Karpas-422 (cell line): ENCODE measurements at regions not wholly inside any gene's neighbourhood (a gene's known extent, or its start where the extent isn't known, plus 50 kb on each side); places are given as distances from the start of the nearest gene placed in this dataset.
"Not testable (repeated sequence)": the region's sequence is repeated elsewhere in the genome, so short reads cannot be mapped to it uniquely, and the experiment has no call there.

ENCODE experiments used
- DNase-seq: peaks from one replicate; pipeline ENCODE4 v3.0.0-alpha.2; 2015
- H2AFZ ChIP-seq: fragments of 200-600 bp; sonication (generic); 2 replicates; pipeline ENCODE4 v1.6.1; 2014; ENCODE audit warnings: antibody characterized with exemption, low read length, mixed read lengths
- H3K27ac ChIP-seq: fragments of 200-600 bp; sonication (generic); 2 replicates; pipeline ENCODE4 v1.5.1; 2014; ENCODE audit warnings: mild to moderate bottlenecking, low read length, moderate library complexity
- H3K27me3 ChIP-seq: fragments of 200-600 bp; sonication (generic); 2 replicates; pipeline ENCODE4 v1.6.1; 2014; ENCODE audit warnings: low read length, mixed read lengths
- H3K36me3 ChIP-seq: fragments of 200-600 bp; sonication (generic); 2 replicates; pipeline ENCODE4 v1.6.1; 2014; ENCODE audit warnings: low read length, mixed read lengths; ENCODE audit not compliant: insufficient read depth
- H3K4me1 ChIP-seq: fragments of 200-600 bp; sonication (generic); 2 replicates; pipeline ENCODE4 v1.6.1; 2014; ENCODE audit warnings: mild to moderate bottlenecking, low read length, mixed read lengths
- H3K4me2 ChIP-seq: fragments of 200-600 bp; sonication (generic); 2 replicates; pipeline ENCODE4 v1.6.1; 2014; ENCODE audit warnings: low read length, low read depth, mild to moderate bottlenecking; ENCODE audit not compliant: poor library complexity, severe bottlenecking
- H3K4me3 ChIP-seq: fragments of 200-600 bp; sonication (generic); 2 replicates; pipeline ENCODE4 v1.5.1; 2014; ENCODE audit warnings: mild to moderate bottlenecking, antibody characterized with exemption, low read length, mixed read lengths
- H3K79me2 ChIP-seq: fragments of 200-600 bp; sonication (generic); 2 replicates; pipeline ENCODE4 v1.6.1; 2014; ENCODE audit warnings: mild to moderate bottlenecking, low read length, mixed read lengths
- H3K9ac ChIP-seq: fragments of 200-600 bp; sonication (generic); 2 replicates; pipeline ENCODE4 v1.6.0; 2014; ENCODE audit warnings: low read length
- H3K9me2 ChIP-seq: fragments of 200-600 bp; sonication (generic), shearing (Covaris generic); replicated peaks from 2 replicates; pipeline ENCODE4 v1.6.0; 2014; ENCODE audit warnings: mild to moderate bottlenecking, low read length, moderate library complexity; ENCODE audit not compliant: insufficient read depth
- H3K9me3 ChIP-seq: fragments of 300-700, 200-600 bp; sonication (generic); 2 replicates; pipeline ENCODE4 v1.6.1; 2014; ENCODE audit warnings: low read length, mixed read lengths
- H4K20me1 ChIP-seq: fragments of 200-600 bp; sonication (generic); 2 replicates; pipeline ENCODE4 v1.6.1; 2014; ENCODE audit warnings: mild to moderate bottlenecking, antibody characterized with exemption, low read length, low read depth; ENCODE audit not compliant: insufficient read depth

- H2AFZ ChIP-seq, H3K9ac ChIP-seq, H3K4me2 ChIP-seq: not testable (repeated sequence)
Measured at GRCh38 chr2:84300001-84300695, 158.9 kb downstream of the SUCLG1 start.

GRCh38 chr2:84299211-84299775, 159.8 kb downstream of the SUCLG1 start:
- Histone ChIP-seq H4K20me1 (no peaks in the 10 kb centered on the region), H3K9ac (no peak overlapping the region), H3K27ac (no peak overlapping the region), H3K4me3 (no peak overlapping the region), H3K36me3 (no peaks in the 10 kb centered on the region), H3K9me3 (no peaks in the 10 kb centered on the region), H3K27me3 (0 out of 2 replicates have a peak, but pooled peaks cover 3% of the 10 kb centered on the region), H3K4me2 (no peak overlapping the region), H3K79me2 (no peaks in the 10 kb centered on the region), H3K4me1 (no peaks in the 10 kb centered on the region), H2AFZ (no peak overlapping the region), H3K9me2 (no peaks in the 10 kb centered on the region)
- DNase-seq, result no peak

More at GRCh38 chr2:84300001-84300695, 158.9 kb downstream of the SUCLG1 start:
- not testable (repeated sequence) for H3K4me1 ChIP-seq, H3K9me2 ChIP-seq, H3K4me3 ChIP-seq, H3K27ac ChIP-seq, H3K27me3 ChIP-seq, DNase-seq, H3K36me3 ChIP-seq, H3K79me2 ChIP-seq, H3K9me3 ChIP-seq, H4K20me1 ChIP-seq

- no peak overlapping the region for H3K4me3 ChIP-seq
- no peaks in the 10 kb centered on the region for H3K9me3 ChIP-seq
- 0 out of 2 replicates have a peak, but pooled peaks cover 3% of the 10 kb centered on the region for H3K27me3 ChIP-seq
- H3K79me2 ChIP-seq, result no peaks in the 10 kb centered on the region
- H4K20me1 ChIP-seq, result no peaks in the 10 kb centered on the region
- H3K36me3 ChIP-seq, result no peaks in the 10 kb centered on the region
- H3K9ac ChIP-seq, result no peak overlapping the region
- H2AFZ ChIP-seq, result no peak overlapping the region
- H3K9me2 ChIP-seq, result no peaks in the 10 kb centered on the region
- DNase-seq, result no peak
- no peaks in the 10 kb centered on the region for H3K4me1 ChIP-seq
- no peak overlapping the region for H3K4me2 ChIP-seq
- H3K27ac ChIP-seq, result no peak overlapping the region
Measured at GRCh38 chr2:84297155-84297554, 161.9 kb downstream of the SUCLG1 start.

GRCh38 chr2:84293791-84294380, 165.2 kb downstream of the SUCLG1 start:
- H3K9me3 ChIP-seq, result no peaks in the 10 kb centered on the region

GRCh38 chr2:84292545-84292944, 166.5 kb downstream of the SUCLG1 start:
- DNase-seq, result no peak
- Histone ChIP-seq H3K4me1 (no peaks in the 10 kb centered on the region), H3K4me3 (no peak overlapping the region), H4K20me1 (no peaks in the 10 kb centered on the region), H3K4me2 (no peak overlapping the region), H3K27ac (no peak overlapping the region), H3K27me3 (no peaks in the 10 kb centered on the region), H3K9me3 (no peaks in the 10 kb centered on the region), H3K9ac (no peak overlapping the region), H3K36me3 (no peaks in the 10 kb centered on the region), H2AFZ (no peak overlapping the region), H3K9me2 (no peaks in the 10 kb centered on the region), H3K79me2 (no peaks in the 10 kb centered on the region)

More at GRCh38 chr2:84293791-84294380, 165.2 kb downstream of the SUCLG1 start:
- Histone ChIP-seq H3K9me2 (no peaks in the 10 kb centered on the region), H2AFZ (no peak overlapping the region), H3K36me3 (no peaks in the 10 kb centered on the region), H3K4me2 (no peak overlapping the region), H3K9ac (no peak overlapping the region), H3K27me3 (no peaks in the 10 kb centered on the region), H3K4me3 (no peak overlapping the region), H3K79me2 (no peaks in the 10 kb centered on the region), H3K27ac (no peak overlapping the region), H3K4me1 (no peaks in the 10 kb centered on the region), H4K20me1 (no peaks in the 10 kb centered on the region)
- no peak for DNase-seq

GRCh38 chr2:84290537-84290936, 168.5 kb downstream of the SUCLG1 start:
- H3K4me2 ChIP-seq, result no peak overlapping the region
- no peaks in the 10 kb centered on the region for H3K4me1 ChIP-seq
- H3K27ac ChIP-seq, result no peak overlapping the region
- no peak overlapping the region for H3K4me3 ChIP-seq
- H3K9me3 ChIP-seq, result no peaks in the 10 kb centered on the region
- no peaks in the 10 kb centered on the region for H3K36me3 ChIP-seq
- H3K9me2 ChIP-seq, result no peaks in the 10 kb centered on the region
- H3K79me2 ChIP-seq, result no peaks in the 10 kb centered on the region
- H3K27me3 ChIP-seq, result no peaks in the 10 kb centered on the region
- no peak for DNase-seq
- no peak overlapping the region for H3K9ac ChIP-seq
- no peak overlapping the region for H2AFZ ChIP-seq
- H4K20me1 ChIP-seq, result no peaks in the 10 kb centered on the region

- no peak overlapping the region for H3K27ac ChIP-seq
- H3K36me3 ChIP-seq, result no peaks in the 10 kb centered on the region
- no peak overlapping the region for H3K4me2 ChIP-seq
- no peaks in the 10 kb centered on the region for H3K27me3 ChIP-seq
- no peak overlapping the region for H3K4me3 ChIP-seq
- no peaks in the 10 kb centered on the region for H3K79me2 ChIP-seq
- H2AFZ ChIP-seq, result no peak overlapping the region
- H3K4me1 ChIP-seq, result no peaks in the 10 kb centered on the region
- no peak for DNase-seq
- H3K9me2 ChIP-seq, result no peaks in the 10 kb centered on the region
- no peak overlapping the region for H3K9ac ChIP-seq
- H3K9me3 ChIP-seq, result no peaks in the 10 kb centered on the region
- no peaks in the 10 kb centered on the region for H4K20me1 ChIP-seq
Measured at GRCh38 chr2:84288293-84288692, 170.8 kb downstream of the SUCLG1 start.

GRCh38 chr2:84286878-84287277, 172.2 kb downstream of the SUCLG1 start:
- no peak overlapping the region for H3K4me3 ChIP-seq
- no peaks in the 10 kb centered on the region for H3K79me2 ChIP-seq

More at GRCh38 chr2:84286878-84287277, 172.2 kb downstream of the SUCLG1 start:
- no peaks in the 10 kb centered on the region for H3K9me3 ChIP-seq
- no peaks in the 10 kb centered on the region for H4K20me1 ChIP-seq
- H3K9me2 ChIP-seq, result no peaks in the 10 kb centered on the region
- no peak for DNase-seq
- no peaks in the 10 kb centered on the region for H3K4me1 ChIP-seq
- H3K36me3 ChIP-seq, result no peaks in the 10 kb centered on the region
- H3K27me3 ChIP-seq, result no peaks in the 10 kb centered on the region
- H2AFZ ChIP-seq, result no peak overlapping the region
- no peak overlapping the region for H3K27ac ChIP-seq
- no peak overlapping the region for H3K4me2 ChIP-seq
- H3K9ac ChIP-seq, result no peak overlapping the region
